HEK293 (cell line): ENCODE measurements at regions not wholly inside any gene's neighbourhood (a gene's known extent, or its start where the extent isn't known, plus 50 kb on each side); places are given as distances from the start of the nearest gene placed in this dataset.

Experiments used
- CTCF ChIA-PET: fragments of 350-600 bp; formaldehyde crosslinking; extraction: SDS; loops from one replicate; lab custom pipeline; 2021; ENCODE audit warnings: antibody characterized with exemption; lab: Yijun Ruan, JAX
- POLR2A ChIA-PET: fragments of 300-600 bp; formaldehyde crosslinking; extraction: SDS; loops from one replicate; lab custom pipeline; 2020; ENCODE audit warnings: antibody characterized with exemption, inconsistent platforms; lab: Yijun Ruan, JAX
- H3K27ac ChIP-seq: fragments of 200-500 bp; sonication (Bioruptor generic); 2 replicates; pipeline ENCODE4 v1.5.1; 2014; ENCODE audit warnings: low read depth, low read length, control low read depth, inconsistent platforms; ENCODE audit errors: extremely low read depth
- H3K36me3 ChIP-seq, 2 experiments: fragments of 200-500 bp in 1 of 2; sonication (Bioruptor generic) in 1 of 2; 1 replicate in 1 of 2; 2 replicates in 1 of 2; pipeline ENCODE4 v1.5.1; 2014 to 2017; ENCODE audit warnings: inconsistent platforms in 2 of 2, low read length in 2 of 2; ENCODE audit not compliant: control insufficient read depth in 2 of 2, insufficient read depth in 1 of 2
- H3K4me1 ChIP-seq: fragments of 200-500 bp; sonication (Bioruptor generic); 2 replicates; pipeline ENCODE4 v1.5.1; 2014; ENCODE audit warnings: mild to moderate bottlenecking, low read length, inconsistent platforms; ENCODE audit not compliant: control insufficient read depth, insufficient read depth
- H3K4me3 ChIP-seq: 2 replicates; pipeline ENCODE4 v1.5.1; 2011; ENCODE audit warnings: low read depth, mild to moderate bottlenecking, control low read depth, low read length, moderate library complexity
- H3K9me3 ChIP-seq: fragments of 200-500 bp; sonication (Bioruptor generic); 2 replicates; pipeline ENCODE4 v1.5.1; 2014; ENCODE audit warnings: low read depth, low read length, inconsistent platforms; ENCODE audit not compliant: control insufficient read depth, insufficient read depth
- EGR2 ChIP-seq: fragments of 450-650 bp; formaldehyde crosslinking; IDR thresholded peaks from 2 replicates; pipeline ENCODE4 v1.5.1; 2016; ENCODE audit warnings: low read depth, missing biosample characterization, missing genetic modification characterization
- GFI1B ChIP-seq: fragments of 450-650 bp; formaldehyde crosslinking; IDR thresholded peaks from 2 replicates; pipeline ENCODE4 v1.5.1; 2016; ENCODE audit warnings: missing biosample characterization, missing genetic modification characterization
- GLI2 ChIP-seq: fragments of 450-650 bp; formaldehyde crosslinking; IDR thresholded peaks from 2 replicates; pipeline ENCODE4; 2017; ENCODE audit warnings: missing biosample characterization, missing genetic modification characterization, low read depth, borderline replicate concordance
- HOXC10 ChIP-seq: sonication (generic); formaldehyde crosslinking; IDR thresholded peaks from 2 replicates; pipeline ENCODE4 v1.8.1; 2023; ENCODE audit warnings: mild to moderate bottlenecking, missing genetic modification reagents
- KLF10 ChIP-seq: fragments of 450-650 bp; IDR thresholded peaks from 2 replicates; pipeline ENCODE4 v1.5.1; 2018; ENCODE audit warnings: missing biosample characterization, mild to moderate bottlenecking, missing genetic modification characterization
- PRDM1 ChIP-seq: fragments of 450-650 bp; formaldehyde crosslinking; IDR thresholded peaks from 2 replicates; pipeline ENCODE4; 2016; ENCODE audit warnings: missing biosample characterization, missing genetic modification characterization
- SP2 ChIP-seq: fragments of 450-650 bp; formaldehyde crosslinking; IDR thresholded peaks from 2 replicates; pipeline ENCODE4 v1.5.1; 2016; ENCODE audit warnings: missing biosample characterization, missing genetic modification characterization
- YY2 ChIP-seq: fragments of 450-650 bp; formaldehyde crosslinking; IDR thresholded peaks from 2 replicates; pipeline ENCODE4 v1.5.1; 2016; ENCODE audit warnings: missing biosample characterization, missing genetic modification characterization
- ZFP69B ChIP-seq: fragments of 450-650 bp; formaldehyde crosslinking; IDR thresholded peaks from 2 replicates; pipeline ENCODE4 v1.5.1; 2016; ENCODE audit warnings: missing biosample characterization, missing genetic modification characterization
- ZIC2 ChIP-seq: fragments of 450-650 bp; formaldehyde crosslinking; IDR thresholded peaks from 2 replicates; pipeline ENCODE4 v1.5.1; 2016; ENCODE audit warnings: missing biosample characterization, missing genetic modification characterization
- ZNF174 ChIP-seq: fragments of 450-650 bp; formaldehyde crosslinking; IDR thresholded peaks from 2 replicates; pipeline ENCODE4 v1.5.0; 2017; ENCODE audit warnings: missing biosample characterization, mild to moderate bottlenecking, missing genetic modification characterization
- ZNF433 ChIP-seq: fragments of 450-650 bp; formaldehyde crosslinking; IDR thresholded peaks from 2 replicates; pipeline ENCODE4 v1.5.1; 2016; ENCODE audit warnings: missing biosample characterization, missing genetic modification characterization, low read depth
- ZNF48 ChIP-seq: fragments of 450-650 bp; formaldehyde crosslinking; IDR thresholded peaks from 2 replicates; pipeline ENCODE4 v1.5.1; 2016; ENCODE audit warnings: missing biosample characterization, missing genetic modification characterization
- ZNF501 ChIP-seq: fragments of 450-650 bp; formaldehyde crosslinking; IDR thresholded peaks from 2 replicates; pipeline ENCODE4 v1.5.1; 2016; ENCODE audit warnings: missing biosample characterization, missing genetic modification characterization
- ZNF521 ChIP-seq: fragments of 450-650 bp; formaldehyde crosslinking; IDR thresholded peaks from 2 replicates; pipeline ENCODE4 v1.5.1; 2017; ENCODE audit warnings: missing biosample characterization, mild to moderate bottlenecking, missing genetic modification characterization
- ZNF610 ChIP-seq: fragments of 450-650 bp; formaldehyde crosslinking; IDR thresholded peaks from 2 replicates; pipeline ENCODE4 v1.5.1; 2016; ENCODE audit warnings: missing biosample characterization, missing genetic modification characterization, borderline replicate concordance
- ZNF777 ChIP-seq: fragments of 450-650 bp; formaldehyde crosslinking; IDR thresholded peaks from 2 replicates; pipeline ENCODE4 v1.5.1; 2017; ENCODE audit warnings: missing biosample characterization, missing genetic modification characterization, borderline replicate concordance
- ZNF843 ChIP-seq: fragments of 450-650 bp; formaldehyde crosslinking; IDR thresholded peaks from 2 replicates; pipeline ENCODE4 v1.5.1; 2016; ENCODE audit warnings: missing biosample characterization, missing genetic modification characterization
- ZSCAN23 ChIP-seq: fragments of 450-650 bp; formaldehyde crosslinking; IDR thresholded peaks from 2 replicates; pipeline ENCODE4 v1.5.1; 2016; ENCODE audit warnings: missing biosample characterization, missing genetic modification characterization
- TF ChIP-seq, protein P1 (sequence below): fragments of 450-650 bp; formaldehyde crosslinking; IDR thresholded peaks from 2 replicates; pipeline ENCODE4 v1.5.1; 2016; ENCODE audit warnings: missing biosample characterization, missing genetic modification characterization
- TF ChIP-seq, protein P2 (sequence below): fragments of 450-650 bp; formaldehyde crosslinking; IDR thresholded peaks from 2 replicates; pipeline ENCODE4 v1.5.1; 2017; ENCODE audit warnings: missing biosample characterization, missing genetic modification characterization
- TF ChIP-seq, protein P3 (sequence below): fragments of 450-650 bp; formaldehyde crosslinking; IDR thresholded peaks from 2 replicates; pipeline ENCODE4 v1.5.1; 2016; ENCODE audit warnings: missing biosample characterization, missing genetic modification characterization
- TF ChIP-seq, protein P4 (sequence below): fragments of 450-650 bp; formaldehyde crosslinking; IDR thresholded peaks from 2 replicates; pipeline ENCODE4 v1.5.1; 2016; ENCODE audit warnings: missing biosample characterization, missing genetic modification characterization, borderline replicate concordance

DNA sequence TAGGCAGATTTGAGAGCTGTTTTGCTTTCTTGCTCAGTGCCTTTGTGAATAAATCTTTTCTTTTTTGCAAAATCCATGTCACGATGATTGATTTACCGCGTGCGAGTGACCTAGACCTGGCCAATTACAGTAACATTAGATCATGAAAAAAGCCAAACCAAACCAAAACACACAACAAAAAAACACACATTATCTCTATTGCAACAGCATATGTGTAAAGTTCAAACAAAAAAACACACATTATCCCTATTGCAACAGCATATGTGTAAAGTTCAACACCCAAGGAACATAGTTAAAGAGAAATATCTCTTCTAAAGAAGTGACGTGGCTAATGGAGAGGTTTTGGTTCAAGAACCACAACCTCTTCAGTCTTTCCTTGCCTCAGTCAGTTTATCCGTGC, 342.6 kb upstream of the NRG3 start:
- ChIA-PET CTCF (interaction anchor here (0.6 kb wide), 1 partner anchor 75 kb away, joined by 3 read pairs; no protein-coding TSS in a partner anchor), POLR2A (no interaction called here)
- no peaks in the 10 kb centered on the region for H3K9me3 ChIP-seq
- H3K4me1 ChIP-seq, result no peaks in the 10 kb centered on the region
- H3K4me3 ChIP-seq, result no peak overlapping the region
- TF ChIP-seq ZNF521 (tag by site-specific recombination), result no peak
- TF ChIP-seq ZNF174 (tag by site-specific recombination), result no peak
- TF ChIP-seq ZNF501 (tag by site-specific recombination), result no peak
- TF ChIP-seq, protein P1, sequence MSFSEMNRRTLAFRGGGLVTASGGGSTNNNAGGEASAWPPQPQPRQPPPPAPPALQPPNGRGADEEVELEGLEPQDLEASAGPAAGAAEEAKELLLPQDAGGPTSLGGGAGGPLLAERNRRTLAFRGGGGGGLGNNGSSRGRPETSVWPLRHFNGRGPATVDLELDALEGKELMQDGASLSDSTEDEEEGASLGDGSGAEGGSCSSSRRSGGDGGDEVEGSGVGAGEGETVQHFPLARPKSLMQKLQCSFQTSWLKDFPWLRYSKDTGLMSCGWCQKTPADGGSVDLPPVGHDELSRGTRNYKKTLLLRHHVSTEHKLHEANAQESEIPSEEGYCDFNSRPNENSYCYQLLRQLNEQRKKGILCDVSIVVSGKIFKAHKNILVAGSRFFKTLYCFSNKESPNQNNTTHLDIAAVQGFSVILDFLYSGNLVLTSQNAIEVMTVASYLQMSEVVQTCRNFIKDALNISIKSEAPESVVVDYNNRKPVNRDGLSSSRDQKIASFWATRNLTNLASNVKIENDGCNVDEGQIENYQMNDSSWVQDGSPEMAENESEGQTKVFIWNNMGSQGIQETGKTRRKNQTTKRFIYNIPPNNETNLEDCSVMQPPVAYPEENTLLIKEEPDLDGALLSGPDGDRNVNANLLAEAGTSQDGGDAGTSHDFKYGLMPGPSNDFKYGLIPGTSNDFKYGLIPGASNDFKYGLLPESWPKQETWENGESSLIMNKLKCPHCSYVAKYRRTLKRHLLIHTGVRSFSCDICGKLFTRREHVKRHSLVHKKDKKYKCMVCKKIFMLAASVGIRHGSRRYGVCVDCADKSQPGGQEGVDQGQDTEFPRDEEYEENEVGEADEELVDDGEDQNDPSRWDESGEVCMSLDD (tag by site-specific recombination), result no peak
- TF ChIP-seq, protein P2, sequence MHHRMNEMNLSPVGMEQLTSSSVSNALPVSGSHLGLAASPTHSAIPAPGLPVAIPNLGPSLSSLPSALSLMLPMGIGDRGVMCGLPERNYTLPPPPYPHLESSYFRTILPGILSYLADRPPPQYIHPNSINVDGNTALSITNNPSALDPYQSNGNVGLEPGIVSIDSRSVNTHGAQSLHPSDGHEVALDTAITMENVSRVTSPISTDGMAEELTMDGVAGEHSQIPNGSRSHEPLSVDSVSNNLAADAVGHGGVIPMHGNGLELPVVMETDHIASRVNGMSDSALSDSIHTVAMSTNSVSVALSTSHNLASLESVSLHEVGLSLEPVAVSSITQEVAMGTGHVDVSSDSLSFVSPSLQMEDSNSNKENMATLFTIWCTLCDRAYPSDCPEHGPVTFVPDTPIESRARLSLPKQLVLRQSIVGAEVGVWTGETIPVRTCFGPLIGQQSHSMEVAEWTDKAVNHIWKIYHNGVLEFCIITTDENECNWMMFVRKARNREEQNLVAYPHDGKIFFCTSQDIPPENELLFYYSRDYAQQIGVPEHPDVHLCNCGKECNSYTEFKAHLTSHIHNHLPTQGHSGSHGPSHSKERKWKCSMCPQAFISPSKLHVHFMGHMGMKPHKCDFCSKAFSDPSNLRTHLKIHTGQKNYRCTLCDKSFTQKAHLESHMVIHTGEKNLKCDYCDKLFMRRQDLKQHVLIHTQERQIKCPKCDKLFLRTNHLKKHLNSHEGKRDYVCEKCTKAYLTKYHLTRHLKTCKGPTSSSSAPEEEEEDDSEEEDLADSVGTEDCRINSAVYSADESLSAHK, result no peak
- no peak for TF ChIP-seq PRDM1 (tag by site-specific recombination)
- no peak for TF ChIP-seq ZNF777 (tag by site-specific recombination)
- no peaks in the 10 kb centered on the region for H3K36me3 ChIP-seq
- H3K27ac ChIP-seq, result no peak overlapping the region

DNA sequence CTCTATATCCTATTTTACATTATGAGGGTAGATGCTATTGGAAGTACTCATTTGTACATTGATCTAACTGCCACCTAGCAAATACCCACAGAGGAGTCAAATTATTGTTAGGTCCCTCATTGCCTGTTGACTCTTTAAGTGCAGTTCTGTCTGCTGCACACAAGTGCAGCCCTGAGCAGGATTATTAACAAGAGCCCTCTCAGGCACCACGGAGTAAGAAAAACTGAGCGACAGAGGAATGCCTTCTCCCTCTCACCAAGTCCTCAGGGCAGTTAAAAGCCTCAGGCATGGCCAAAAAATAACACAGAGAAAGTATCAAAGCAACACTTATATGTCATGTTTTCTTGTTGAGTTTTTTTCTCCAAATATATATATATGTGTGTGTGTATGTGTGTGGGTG, 340.0 kb upstream of the NRG3 start:
- Histone ChIP-seq H3K27ac (no peak overlapping the region), H3K4me1 (no peaks in the 10 kb centered on the region), H3K4me3 (no peak overlapping the region), H3K9me3 (no peaks in the 10 kb centered on the region), H3K36me3 (no peaks in the 10 kb centered on the region)
- ChIA-PET CTCF (no interaction called here), POLR2A (no interaction called here)
- TF ChIP-seq ZNF48 (tag by site-specific recombination) (no peak), ZNF610 (tag by site-specific recombination) (no peak), HOXC10 (CRISPR knock-in tag) (no peak), ZIC2 (tag by site-specific recombination) (no peak), YY2 (tag by site-specific recombination) (no peak), ZFP69B (tag by site-specific recombination) (no peak), GFI1B (no peak), SP2 (tag by site-specific recombination) (no peak), ZNF433 (tag by site-specific recombination) (no peak), EGR2 (no peak), GLI2 (tag by site-specific recombination) (no peak), ZNF843 (tag by site-specific recombination) (no peak), KLF10 (tag by site-specific recombination) (no peak), ZSCAN23 (tag by site-specific recombination) (no peak)
- TF ChIP-seq, protein P1 (tag by site-specific recombination), result no peak
- TF ChIP-seq, protein P3, sequence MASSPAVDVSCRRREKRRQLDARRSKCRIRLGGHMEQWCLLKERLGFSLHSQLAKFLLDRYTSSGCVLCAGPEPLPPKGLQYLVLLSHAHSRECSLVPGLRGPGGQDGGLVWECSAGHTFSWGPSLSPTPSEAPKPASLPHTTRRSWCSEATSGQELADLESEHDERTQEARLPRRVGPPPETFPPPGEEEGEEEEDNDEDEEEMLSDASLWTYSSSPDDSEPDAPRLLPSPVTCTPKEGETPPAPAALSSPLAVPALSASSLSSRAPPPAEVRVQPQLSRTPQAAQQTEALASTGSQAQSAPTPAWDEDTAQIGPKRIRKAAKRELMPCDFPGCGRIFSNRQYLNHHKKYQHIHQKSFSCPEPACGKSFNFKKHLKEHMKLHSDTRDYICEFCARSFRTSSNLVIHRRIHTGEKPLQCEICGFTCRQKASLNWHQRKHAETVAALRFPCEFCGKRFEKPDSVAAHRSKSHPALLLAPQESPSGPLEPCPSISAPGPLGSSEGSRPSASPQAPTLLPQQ (tag by site-specific recombination), result no peak
- TF ChIP-seq, protein P4, sequence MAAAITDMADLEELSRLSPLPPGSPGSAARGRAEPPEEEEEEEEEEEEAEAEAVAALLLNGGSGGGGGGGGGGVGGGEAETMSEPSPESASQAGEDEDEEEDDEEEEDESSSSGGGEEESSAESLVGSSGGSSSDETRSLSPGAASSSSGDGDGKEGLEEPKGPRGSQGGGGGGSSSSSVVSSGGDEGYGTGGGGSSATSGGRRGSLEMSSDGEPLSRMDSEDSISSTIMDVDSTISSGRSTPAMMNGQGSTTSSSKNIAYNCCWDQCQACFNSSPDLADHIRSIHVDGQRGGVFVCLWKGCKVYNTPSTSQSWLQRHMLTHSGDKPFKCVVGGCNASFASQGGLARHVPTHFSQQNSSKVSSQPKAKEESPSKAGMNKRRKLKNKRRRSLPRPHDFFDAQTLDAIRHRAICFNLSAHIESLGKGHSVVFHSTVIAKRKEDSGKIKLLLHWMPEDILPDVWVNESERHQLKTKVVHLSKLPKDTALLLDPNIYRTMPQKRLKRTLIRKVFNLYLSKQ (tag by site-specific recombination), result no peak
